Panc1 (cell line): ENCODE measurements at regions not wholly inside any gene's neighbourhood (a gene's known extent, or its start where the extent isn't known, plus 50 kb on each side); places are given as distances from the start of the nearest gene placed in this dataset.

Experiments
- ATAC-seq: fragments of 200-7000 bp; cut with Tn5 transposase; 2 replicates; pipeline ENCODE4 v1.9.1; 2020; ENCODE audit warnings: mild to moderate bottlenecking, moderate library complexity
- BruUV-seq: library from RNA; stranded (reverse); fragments of 400-500 nt; replicated peaks from 2 replicates; lab custom pipeline; 2021; lab: Mats Ljungman, UMichigan
- CTCF ChIA-PET: fragments of 300-600 bp; sonication (Branson Sonifier 250); formaldehyde crosslinking; loops from one replicate; lab custom pipeline; 2022; ENCODE audit warnings: antibody characterized with exemption; lab: Charles Lee
- POLR2A ChIA-PET: fragments of 300-600 bp; sonication (Branson Sonifier 250); formaldehyde crosslinking; loops from one replicate; lab custom pipeline; 2022; ENCODE audit warnings: antibody characterized with exemption; lab: Charles Lee
- DNase-seq: peaks from one replicate; pipeline ENCODE4 v3.0.0-alpha.2; 2010; ENCODE audit warnings: low read depth, low spot score
- H3K27ac ChIP-seq: 2 replicates; pipeline ENCODE4 v1.5.1; 2011; ENCODE audit warnings: mild to moderate bottlenecking, low read length, inconsistent platforms
- H3K27me3 ChIP-seq: fragments of 200-500 bp; sonication (Bioruptor generic); 2 replicates; pipeline ENCODE4 v1.6.0; 2014; ENCODE audit warnings: low read length, inconsistent platforms; ENCODE audit not compliant: control insufficient read depth, insufficient read depth
- H3K36me3 ChIP-seq: fragments of 200-500 bp; sonication (Bioruptor generic); 2 replicates; pipeline ENCODE4 v1.5.1; 2014; ENCODE audit warnings: inconsistent platforms, mild to moderate bottlenecking, low read length, moderate library complexity; ENCODE audit not compliant: control insufficient read depth, insufficient read depth
- H3K4me1 ChIP-seq: 2 replicates; pipeline ENCODE4 v1.5.1; 2011; ENCODE audit warnings: inconsistent platforms, mild to moderate bottlenecking, low read length, moderate library complexity; ENCODE audit not compliant: control insufficient read depth, insufficient read depth
- H3K4me3 ChIP-seq, 2 experiments: 2 replicates each; pipeline ENCODE4 v1.5.1; 2011 to 2012; ENCODE audit warnings: low read depth in 2 of 2, low read length in 2 of 2, mild to moderate bottlenecking in 2 of 2, inconsistent platforms in 1 of 2, moderate library complexity in 1 of 2
- H3K9me3 ChIP-seq: fragments of 200-500 bp; sonication (Bioruptor generic); 2 replicates; pipeline ENCODE4 v1.5.1; 2014; ENCODE audit warnings: low read depth, mild to moderate bottlenecking, inconsistent platforms, low read length, moderate library complexity; ENCODE audit not compliant: control insufficient read depth, insufficient read depth
- POLR2AphosphoS5 ChIP-seq: IDR thresholded peaks from 2 replicates; pipeline ENCODE4 v1.6.1; 2012; ENCODE audit warnings: mild to moderate bottlenecking, low read depth, low read length, moderate library complexity
- SIN3A ChIP-seq: IDR thresholded peaks from 2 replicates; pipeline ENCODE4 v1.6.1; 2012; ENCODE audit warnings: low read depth, mild to moderate bottlenecking, low read length, moderate library complexity, borderline replicate concordance; ENCODE audit not compliant: insufficient read depth
- TCF7L2 ChIP-seq: IDR thresholded peaks from 2 replicates; pipeline ENCODE4 v1.6.1; 2011; ENCODE audit warnings: mild to moderate bottlenecking, low read depth, low read length, inconsistent platforms
- in situ Hi-C: cut with HindIII; loops from 2 replicates; pipeline ENCODE4 v1.10.0; 2016; ENCODE audit warnings: low sequenced_read_pairs, low pct_unique_long_range_greater_than_20kb
- intact Hi-C: fragments of 100-400 bp; cut with micrococcal nuclease; formaldehyde crosslinking; loops from one replicate; pipeline ENCODE4 v1.10.0; 2022; ENCODE audit not compliant: unreplicated experiment
- TF ChIP-seq, protein P1 (sequence below), 2 experiments: IDR thresholded peaks; 2 replicates each; pipeline ENCODE4 v1.6.1; 2011 to 2012; ENCODE audit warnings: low read depth in 2 of 2, control low read depth in 1 of 2, low read length in 1 of 2, mild to moderate bottlenecking in 1 of 2, moderate library complexity in 1 of 2; ENCODE audit not compliant: insufficient read depth in 1 of 2
- TF ChIP-seq, protein P2 (sequence below): fragments of 450-650 bp; IDR thresholded peaks from 2 replicates; pipeline ENCODE4 v1.5.1; 2017; ENCODE audit warnings: mild to moderate bottlenecking

DNA sequence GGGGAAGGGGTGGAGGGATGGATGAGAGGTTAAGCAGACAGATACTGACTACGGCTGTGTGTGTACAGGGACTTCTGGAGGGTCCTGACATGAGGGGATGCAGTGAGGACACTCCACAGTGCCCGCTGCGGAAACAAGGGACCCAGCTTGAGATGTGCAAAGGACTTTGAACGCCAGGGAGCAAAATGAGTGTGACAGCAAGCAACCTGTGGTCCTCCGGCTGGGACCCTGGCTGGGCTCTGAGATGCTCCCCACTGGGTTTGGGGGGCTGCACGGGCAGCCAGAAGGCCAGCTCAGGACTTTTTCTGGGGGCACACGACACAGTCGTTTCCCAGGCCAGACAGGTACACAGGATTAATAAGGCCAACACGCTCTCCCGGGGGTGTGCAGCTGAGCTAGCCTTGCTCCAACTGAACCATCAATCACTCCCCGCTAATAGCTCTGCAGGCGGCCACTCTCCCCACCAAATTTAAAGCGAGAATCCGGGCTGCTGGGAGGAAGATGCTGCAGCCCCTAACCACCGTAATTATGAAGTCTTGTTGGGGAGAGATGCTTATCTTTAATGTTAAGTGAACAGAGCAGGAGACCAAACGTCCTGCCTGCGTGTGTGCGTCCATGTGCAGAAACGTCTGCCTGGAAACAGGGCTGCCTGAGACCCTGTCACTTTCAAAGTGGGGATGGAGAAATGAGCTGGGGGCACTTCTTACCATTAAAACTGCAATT, 51.6 kb upstream of the DLK1 start:
- Histone ChIP-seq H3K4me1 (peaks cover 55% of the 10 kb centered on the region), H3K36me3 (no peaks in the 10 kb centered on the region), H3K4me3 (no peak overlapping the region), H3K9me3 (no peaks in the 10 kb centered on the region), H3K27ac (no peak overlapping the region), H3K27me3 (no peaks in the 10 kb centered on the region)
- CTCF ChIA-PET: interaction anchor here (0.6 kb wide), 1 partner anchor 650 kb away, joined by 3 read pairs; no protein-coding TSS in a partner anchor
- in situ Hi-C loops: no loop called here
- no peak for ATAC-seq
- TF ChIP-seq POLR2AphosphoS5 (no peak), SIN3A (no peak), TCF7L2 (no peak)
- TF ChIP-seq, protein P1, sequence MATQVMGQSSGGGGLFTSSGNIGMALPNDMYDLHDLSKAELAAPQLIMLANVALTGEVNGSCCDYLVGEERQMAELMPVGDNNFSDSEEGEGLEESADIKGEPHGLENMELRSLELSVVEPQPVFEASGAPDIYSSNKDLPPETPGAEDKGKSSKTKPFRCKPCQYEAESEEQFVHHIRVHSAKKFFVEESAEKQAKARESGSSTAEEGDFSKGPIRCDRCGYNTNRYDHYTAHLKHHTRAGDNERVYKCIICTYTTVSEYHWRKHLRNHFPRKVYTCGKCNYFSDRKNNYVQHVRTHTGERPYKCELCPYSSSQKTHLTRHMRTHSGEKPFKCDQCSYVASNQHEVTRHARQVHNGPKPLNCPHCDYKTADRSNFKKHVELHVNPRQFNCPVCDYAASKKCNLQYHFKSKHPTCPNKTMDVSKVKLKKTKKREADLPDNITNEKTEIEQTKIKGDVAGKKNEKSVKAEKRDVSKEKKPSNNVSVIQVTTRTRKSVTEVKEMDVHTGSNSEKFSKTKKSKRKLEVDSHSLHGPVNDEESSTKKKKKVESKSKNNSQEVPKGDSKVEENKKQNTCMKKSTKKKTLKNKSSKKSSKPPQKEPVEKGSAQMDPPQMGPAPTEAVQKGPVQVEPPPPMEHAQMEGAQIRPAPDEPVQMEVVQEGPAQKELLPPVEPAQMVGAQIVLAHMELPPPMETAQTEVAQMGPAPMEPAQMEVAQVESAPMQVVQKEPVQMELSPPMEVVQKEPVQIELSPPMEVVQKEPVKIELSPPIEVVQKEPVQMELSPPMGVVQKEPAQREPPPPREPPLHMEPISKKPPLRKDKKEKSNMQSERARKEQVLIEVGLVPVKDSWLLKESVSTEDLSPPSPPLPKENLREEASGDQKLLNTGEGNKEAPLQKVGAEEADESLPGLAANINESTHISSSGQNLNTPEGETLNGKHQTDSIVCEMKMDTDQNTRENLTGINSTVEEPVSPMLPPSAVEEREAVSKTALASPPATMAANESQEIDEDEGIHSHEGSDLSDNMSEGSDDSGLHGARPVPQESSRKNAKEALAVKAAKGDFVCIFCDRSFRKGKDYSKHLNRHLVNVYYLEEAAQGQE (IDR thresholded peaks at IDR 0.05; ENCODE audit: insufficient read depth in 1 of 2, low read depth in 2 of 2, low read length in 1 of 2): no peak
- TF ChIP-seq, protein P2, sequence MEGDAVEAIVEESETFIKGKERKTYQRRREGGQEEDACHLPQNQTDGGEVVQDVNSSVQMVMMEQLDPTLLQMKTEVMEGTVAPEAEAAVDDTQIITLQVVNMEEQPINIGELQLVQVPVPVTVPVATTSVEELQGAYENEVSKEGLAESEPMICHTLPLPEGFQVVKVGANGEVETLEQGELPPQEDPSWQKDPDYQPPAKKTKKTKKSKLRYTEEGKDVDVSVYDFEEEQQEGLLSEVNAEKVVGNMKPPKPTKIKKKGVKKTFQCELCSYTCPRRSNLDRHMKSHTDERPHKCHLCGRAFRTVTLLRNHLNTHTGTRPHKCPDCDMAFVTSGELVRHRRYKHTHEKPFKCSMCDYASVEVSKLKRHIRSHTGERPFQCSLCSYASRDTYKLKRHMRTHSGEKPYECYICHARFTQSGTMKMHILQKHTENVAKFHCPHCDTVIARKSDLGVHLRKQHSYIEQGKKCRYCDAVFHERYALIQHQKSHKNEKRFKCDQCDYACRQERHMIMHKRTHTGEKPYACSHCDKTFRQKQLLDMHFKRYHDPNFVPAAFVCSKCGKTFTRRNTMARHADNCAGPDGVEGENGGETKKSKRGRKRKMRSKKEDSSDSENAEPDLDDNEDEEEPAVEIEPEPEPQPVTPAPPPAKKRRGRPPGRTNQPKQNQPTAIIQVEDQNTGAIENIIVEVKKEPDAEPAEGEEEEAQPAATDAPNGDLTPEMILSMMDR: no peak
- no peak for DNase-seq
- no TSS peak for BruUV-seq
- POLR2A ChIA-PET: no interaction called here
- intact Hi-C loops: no loop called here

DNA sequence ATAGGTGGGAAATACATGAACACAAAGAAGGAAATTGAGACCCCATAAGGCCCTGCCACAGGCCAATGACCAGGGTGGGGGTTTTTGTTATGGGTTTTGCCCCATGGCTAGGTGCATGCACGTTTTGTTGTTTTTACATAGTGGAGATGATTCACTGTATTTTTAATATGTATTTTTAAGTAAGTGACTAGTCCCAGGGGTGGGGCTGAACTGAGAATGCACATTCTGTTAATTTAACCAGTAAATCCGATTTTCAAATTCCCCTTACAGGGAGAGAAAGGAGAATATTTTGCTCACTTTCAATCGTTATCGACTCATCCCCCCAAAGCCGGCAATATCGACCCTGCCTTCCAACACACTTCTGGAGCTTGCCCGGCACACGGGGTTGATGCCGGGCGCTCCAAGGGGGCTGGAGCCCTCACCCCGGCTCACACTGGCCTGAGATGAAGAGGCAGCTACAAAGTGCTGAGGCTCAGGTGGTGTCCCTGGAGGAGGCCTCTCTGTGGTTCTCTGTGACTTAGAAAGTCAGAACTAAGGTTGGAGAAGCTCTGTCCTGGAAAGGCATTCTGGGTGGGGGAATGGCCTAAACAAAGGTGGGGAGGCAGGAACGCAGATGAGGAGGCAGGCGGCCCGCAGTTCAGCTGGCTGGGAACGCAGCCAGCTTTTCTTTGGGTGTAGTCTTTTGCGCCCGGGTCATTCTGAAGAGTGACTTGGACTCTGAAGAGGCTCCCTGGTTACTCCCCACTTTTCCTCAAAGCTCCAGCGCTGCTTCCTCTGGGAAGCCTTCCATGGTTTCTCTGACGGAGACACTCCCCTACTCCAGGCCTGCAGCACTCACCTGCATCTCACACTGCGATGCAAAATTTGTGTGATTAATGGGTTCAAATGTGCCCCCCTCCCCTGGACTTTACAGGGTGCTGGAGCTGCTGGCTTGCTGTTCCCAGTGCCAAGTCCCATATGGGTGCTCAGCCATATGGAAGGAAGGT, 50.7 kb upstream of the DLK1 start:
- Histone ChIP-seq H3K4me3 (no peak overlapping the region), H3K36me3 (no peaks in the 10 kb centered on the region), H3K27me3 (no peaks in the 10 kb centered on the region), H3K4me1 (peaks cover 59% of the 10 kb centered on the region), H3K27ac (no peak overlapping the region), H3K9me3 (no peaks in the 10 kb centered on the region)
- in situ Hi-C loops (no loop called here), intact Hi-C loops (no loop called here)
- ChIA-PET POLR2A (no interaction called here), CTCF (interaction anchor here (0.6 to 1.1 kb wide), 2 partner anchors 13 to 653 kb away, joined by 3 to 4 read pairs; no protein-coding TSS in a partner anchor)
- TF ChIP-seq POLR2AphosphoS5 (no peak), TCF7L2 (no peak), SIN3A (no peak)
- TF ChIP-seq, protein P2: no peak
- TF ChIP-seq, protein P1 (IDR thresholded peaks at IDR 0.05; ENCODE audit: insufficient read depth in 1 of 2, low read depth in 2 of 2, low read length in 1 of 2): no peak
- ATAC-seq (no peak), DNase-seq (no peak)
- no TSS peak for BruUV-seq
